IPS-NIHi7 (cell line): ENCODE measurements at regions not wholly inside any gene's neighbourhood (a gene's known extent, or its start where the extent isn't known, plus 50 kb on each side); places are given as distances from the start of the nearest gene placed in this dataset.

Experiments
- DNase-seq: peaks from one replicate; pipeline ENCODE4 v3.0.0; 2012; ENCODE audit warnings: mixed read lengths; ENCODE audit errors: extremely low spot score

- no peak for DNase-seq
Measured at GRCh38 chr11:69413015-69413801, 68.3 kb upstream of the LINC01488 start.

- no peak for DNase-seq
Measured at GRCh38 chr11:69413993-69414392, 67.5 kb upstream of the LINC01488 start.

GRCh38 chr11:69414773-69415187 lies 66.7 kb upstream of the LINC01488 start:
- no peak for DNase-seq

- DNase-seq: no peak
Measured at GRCh38 chr11:69415411-69416142, 65.9 kb upstream of the LINC01488 start.

- no peak for DNase-seq
Measured at GRCh38 chr11:69416143-69416515, 65.3 kb upstream of the LINC01488 start.

GRCh38 chr11:69416762-69417698 lies 64.4 kb upstream of the LINC01488 start:
- DNase-seq: no peak

GRCh38 chr11:69417699-69418085 lies 63.8 kb upstream of the LINC01488 start:
- no peak for DNase-seq

- DNase-seq: no peak
Measured at GRCh38 chr11:69418576-69419296, 62.7 kb upstream of the LINC01488 start.

GRCh38 chr11:69419662-69420395 lies 61.6 kb upstream of the LINC01488 start:
- no peak for DNase-seq

- DNase-seq: no peak
Measured at GRCh38 chr11:69422645-69423044, 58.8 kb upstream of the LINC01488 start.

- no peak for DNase-seq
Measured at GRCh38 chr11:69423181-69423580, 58.3 kb upstream of the LINC01488 start.

GRCh38 chr11:69423611-69424385 lies 57.7 kb upstream of the LINC01488 start:
- DNase-seq: no peak

GRCh38 chr11:69424748-69425147 lies 56.7 kb upstream of the LINC01488 start:
- no peak for DNase-seq

- no peak for DNase-seq
Measured at GRCh38 chr11:69425444-69425843, 56.0 kb upstream of the LINC01488 start.

- no peak for DNase-seq
Measured at GRCh38 chr11:69425895-69426544, 55.4 kb upstream of the LINC01488 start.

- DNase-seq: no peak
Measured at GRCh38 chr11:69427337-69427736, 54.1 kb upstream of the LINC01488 start.

GRCh38 chr11:69427906-69428880 lies 53.3 kb upstream of the LINC01488 start:
- DNase-seq: no peak
